IPS DF 6.9 (cell line): ENCODE measurements at regions not wholly inside any gene's neighbourhood (a gene's known extent, or its start where the extent isn't known, plus 50 kb on each side); places are given as distances from the start of the nearest gene placed in this dataset.

ENCODE experiments used
- DNase-seq: peaks from one replicate; pipeline ENCODE4 v3.0.0-alpha.2; 2013; ENCODE audit warnings: low read depth, low spot score
- H3K27ac ChIP-seq: one replicate; pipeline ENCODE4 v1.5.1; 2013; ENCODE audit warnings: low read length, control low read depth
- H3K27me3 ChIP-seq: 2 replicates; pipeline ENCODE4 v1.6.1; 2013; ENCODE audit warnings: mild to moderate bottlenecking, low read length; ENCODE audit not compliant: control insufficient read depth, insufficient read depth
- H3K36me3 ChIP-seq: 2 replicates; pipeline ENCODE4 v1.6.1; 2013; ENCODE audit warnings: low read length; ENCODE audit not compliant: control insufficient read depth, insufficient read depth
- H3K4me1 ChIP-seq: 2 replicates; pipeline ENCODE4 v1.6.1; 2013; ENCODE audit warnings: low read length; ENCODE audit not compliant: control insufficient read depth, insufficient read depth
- H3K4me3 ChIP-seq: 2 replicates; pipeline ENCODE4 v1.5.1; 2013; ENCODE audit warnings: mild to moderate bottlenecking, low read length
- H3K9me3 ChIP-seq: 2 replicates; pipeline ENCODE4 v1.6.1; 2013; ENCODE audit warnings: low read length, inconsistent platforms; ENCODE audit not compliant: control insufficient read depth, insufficient read depth
- WGBS: extraction: QIAGEN DNeasy Blood & Tissue Kit; methylation state at CpG from one replicate; pipeline ENCODE4 v1.1.7; 2013; ENCODE audit warnings: mixed read lengths, missing lambda C conversion rate; ENCODE audit not compliant: insufficient read length, insufficient coverage; 5-methylcytosine and 5-hydroxymethylcytosine counted together

- H3K4me1 ChIP-seq: peaks cover 1% of the 10 kb centered on the region; the same call in 1 of the 2 replicates
- no peaks in the 10 kb centered on the region for H3K36me3 ChIP-seq
- H3K27ac ChIP-seq: no peak overlapping the region
- no peaks in the 10 kb centered on the region for H3K27me3 ChIP-seq
- no peaks in the 10 kb centered on the region; the same call in 1 of the 2 replicates for H3K9me3 ChIP-seq
- WGBS: no CpG with 5 or more reads among the region's 14 CpGs
- no peak overlapping the region for H3K4me3 ChIP-seq
- no peak for DNase-seq
These were observed 97.1 kb upstream of the MYOCD start for GRCh38 chr17:12568358-12569251.

- Histone ChIP-seq H3K36me3 (no peaks in the 10 kb centered on the region), H3K4me3 (no peak overlapping the region), H3K4me1 (peaks cover 1% of the 10 kb centered on the region; the same call in 1 of the 2 replicates), H3K27me3 (no peaks in the 10 kb centered on the region), H3K27ac (no peak overlapping the region), H3K9me3 (no peaks in the 10 kb centered on the region; the same call in 1 of the 2 replicates)
- WGBS: no CpG with 5 or more reads among the region's 3 CpGs
- DNase-seq: no peak
These were observed 94.1 kb upstream of the MYOCD start for GRCh38 chr17:12571606-12572005.

GRCh38 chr17:12574525-12574924, 91.2 kb upstream of the MYOCD start:
- H3K4me3 ChIP-seq: no peak overlapping the region
- no peak for DNase-seq
- H3K27me3 ChIP-seq: no peaks in the 10 kb centered on the region
- H3K4me1 ChIP-seq: no peaks in the 10 kb centered on the region
- H3K27ac ChIP-seq: no peak overlapping the region
- no peaks in the 10 kb centered on the region; the same call in 1 of the 2 replicates for H3K9me3 ChIP-seq
- H3K36me3 ChIP-seq: no peaks in the 10 kb centered on the region
- WGBS: no CpG with 5 or more reads among the region's 2 CpGs

- no peaks in the 10 kb centered on the region for H3K9me3 ChIP-seq
- no peaks in the 10 kb centered on the region for H3K4me1 ChIP-seq
- no peak overlapping the region for H3K27ac ChIP-seq
- DNase-seq: no peak
- H3K27me3 ChIP-seq: no peaks in the 10 kb centered on the region
- no peaks in the 10 kb centered on the region for H3K36me3 ChIP-seq
- H3K4me3 ChIP-seq: no peak overlapping the region
These were observed 90.0 kb upstream of the MYOCD start for GRCh38 chr17:12575641-12576040.

- no peaks in the 10 kb centered on the region for H3K4me1 ChIP-seq
- H3K36me3 ChIP-seq: no peaks in the 10 kb centered on the region
- no CpG with 5 or more reads among the region's 5 CpGs for WGBS
- H3K9me3 ChIP-seq: no peaks in the 10 kb centered on the region
- H3K27me3 ChIP-seq: no peaks in the 10 kb centered on the region
- DNase-seq: no peak
- no peak overlapping the region for H3K27ac ChIP-seq
- H3K4me3 ChIP-seq: no peak overlapping the region
These were observed 86.4 kb upstream of the MYOCD start for GRCh38 chr17:12579288-12579687.

GRCh38 chr17:12580640-12581039, 85.0 kb upstream of the MYOCD start:
- DNase-seq: no peak
- Histone ChIP-seq H3K36me3 (no peaks in the 10 kb centered on the region), H3K4me3 (no peak overlapping the region), H3K27ac (no peak overlapping the region), H3K4me1 (no peaks in the 10 kb centered on the region), H3K27me3 (no peaks in the 10 kb centered on the region), H3K9me3 (no peaks in the 10 kb centered on the region)
- no CpG with 5 or more reads among the region's 6 CpGs for WGBS

- H3K27ac ChIP-seq: no peak overlapping the region
- DNase-seq: no peak
- no peaks in the 10 kb centered on the region for H3K27me3 ChIP-seq
- no peaks in the 10 kb centered on the region for H3K36me3 ChIP-seq
- no peaks in the 10 kb centered on the region for H3K9me3 ChIP-seq
- H3K4me3 ChIP-seq: no peak overlapping the region
- WGBS: no CpG with 5 or more reads among the region's 7 CpGs
- no peaks in the 10 kb centered on the region for H3K4me1 ChIP-seq
These were observed 81.0 kb upstream of the MYOCD start for GRCh38 chr17:12584727-12585126.

- Histone ChIP-seq H3K27me3 (no peaks in the 10 kb centered on the region), H3K4me1 (no peaks in the 10 kb centered on the region), H3K9me3 (no peaks in the 10 kb centered on the region), H3K27ac (no peak overlapping the region), H3K4me3 (no peak overlapping the region), H3K36me3 (no peaks in the 10 kb centered on the region)
- WGBS: no CpG with 5 or more reads among the region's 5 CpGs
- no peak for DNase-seq
These were observed 77.2 kb upstream of the MYOCD start for GRCh38 chr17:12588531-12588930.

GRCh38 chr17:12590417-12590816, 75.3 kb upstream of the MYOCD start:
- Histone ChIP-seq H3K27ac (no peak overlapping the region), H3K36me3 (no peaks in the 10 kb centered on the region), H3K4me1 (no peaks in the 10 kb centered on the region), H3K27me3 (no peaks in the 10 kb centered on the region), H3K9me3 (no peaks in the 10 kb centered on the region), H3K4me3 (no peak overlapping the region)
- DNase-seq: no peak
- 100% methylated on average over 1 of the region's 10 CpGs for WGBS

- Histone ChIP-seq H3K4me1 (no peaks in the 10 kb centered on the region), H3K9me3 (no peaks in the 10 kb centered on the region), H3K4me3 (no peak overlapping the region), H3K27me3 (no peaks in the 10 kb centered on the region), H3K36me3 (no peaks in the 10 kb centered on the region), H3K27ac (no peak overlapping the region)
- no CpG with 5 or more reads among the region's 7 CpGs for WGBS
- DNase-seq: no peak
These were observed 74.5 kb upstream of the MYOCD start for GRCh38 chr17:12591021-12591735.
